DOHH2 (cell line): ENCODE measurements at regions not wholly inside any gene's neighbourhood (a gene's known extent, or its start where the extent isn't known, plus 50 kb on each side); places are given as distances from the start of the nearest gene placed in this dataset.

Experiments
- CTCF ChIP-seq: fragments of 200-600 bp; sonication (generic); IDR thresholded peaks from one replicate; pipeline ENCODE4 v1.5.1; 2014; ENCODE audit warnings: antibody characterized with exemption, mild to moderate bottlenecking, low read depth, low read length; ENCODE audit not compliant: poor library complexity, severe bottlenecking
- EZH2phosphoT487 ChIP-seq: fragments of 200-600 bp; sonication (generic); IDR thresholded peaks from 2 replicates; pipeline ENCODE4 v1.6.1; 2017; ENCODE audit warnings: borderline replicate concordance, mild to moderate bottlenecking, antibody characterized with exemption, low read length, moderate library complexity, mixed read lengths

- TF ChIP-seq CTCF (no peak), EZH2phosphoT487 (no peak)
Observed at GRCh38 chr11:134746609-134747008, 334.6 kb upstream of the B3GAT1 start.
